A204.1 (cell line): ENCODE measurements at regions not wholly inside any gene's neighbourhood (a gene's known extent, or its start where the extent isn't known, plus 50 kb on each side); places are given as distances from the start of the nearest gene placed in this dataset.

Experiments used
- FAIRE-seq: peaks from 2 replicates; lab custom pipeline; 2012; peaks lifted over from hg19 to GRCh38; lab: Jason Lieb, UNC

GRCh38 chr10:56604624-56605023 lies 243.6 kb upstream of the ZWINT start:
- FAIRE-seq, result no peak

- FAIRE-seq, result no peak
Measured at GRCh38 chr10:56599201-56599600, 238.1 kb upstream of the ZWINT start.

- no peak for FAIRE-seq
Measured at GRCh38 chr10:56596257-56596656, 235.2 kb upstream of the ZWINT start.

- FAIRE-seq, result no peak
Measured at GRCh38 chr10:56593120-56593519, 232.1 kb upstream of the ZWINT start.

GRCh38 chr10:56586461-56586891 lies 225.4 kb upstream of the ZWINT start:
- FAIRE-seq, result no peak

- no peak for FAIRE-seq
Measured at GRCh38 chr10:56585447-56586171, 224.6 kb upstream of the ZWINT start.

GRCh38 chr10:56583316-56583715 lies 222.3 kb upstream of the ZWINT start:
- no peak for FAIRE-seq

- no peak for FAIRE-seq
Measured at GRCh38 chr10:56567580-56567979, 206.5 kb upstream of the ZWINT start.

- FAIRE-seq, result no peak
Measured at GRCh38 chr10:56561336-56561735, 200.3 kb upstream of the ZWINT start.

- no peak for FAIRE-seq
Measured at GRCh38 chr10:56551037-56551436, 190.0 kb upstream of the ZWINT start.

GRCh38 chr10:56547163-56547562 lies 186.1 kb upstream of the ZWINT start:
- FAIRE-seq, result no peak

- FAIRE-seq, result no peak
Measured at GRCh38 chr10:56537984-56538383, 176.9 kb upstream of the ZWINT start.

- no peak for FAIRE-seq
Measured at GRCh38 chr10:56522166-56522565, 161.1 kb upstream of the ZWINT start.

- no peak for FAIRE-seq
Measured at GRCh38 chr10:56508562-56508961, 147.5 kb upstream of the ZWINT start.

- no peak for FAIRE-seq
Measured at GRCh38 chr10:56507033-56507432, 146.0 kb upstream of the ZWINT start.

GRCh38 chr10:56505555-56505954 lies 144.5 kb upstream of the ZWINT start:
- no peak for FAIRE-seq

GRCh38 chr10:56496186-56496486 lies 135.1 kb upstream of the ZWINT start:
- no peak for FAIRE-seq

- FAIRE-seq, result no peak
Measured at GRCh38 chr10:56487746-56488145, 126.7 kb upstream of the ZWINT start.

- no peak for FAIRE-seq
Measured at GRCh38 chr10:56481521-56482091, 120.5 kb upstream of the ZWINT start.

GRCh38 chr10:56472978-56473377 lies 111.9 kb upstream of the ZWINT start:
- no peak for FAIRE-seq

- FAIRE-seq, result no peak
Measured at GRCh38 chr10:56470701-56471100, 109.6 kb upstream of the ZWINT start.

- FAIRE-seq, result no peak
Measured at GRCh38 chr10:56469482-56469881, 108.4 kb upstream of the ZWINT start.

GRCh38 chr10:56466005-56466404 lies 104.9 kb upstream of the ZWINT start:
- no peak for FAIRE-seq

- FAIRE-seq, result peak; percentile 89
Measured at GRCh38 chr10:56449770-56450169, 88.7 kb upstream of the ZWINT start.
